ENCODE measurements at regions not wholly inside any gene's neighbourhood (a gene's known extent, or its start where the extent isn't known, plus 50 kb on each side); places are given as distances from the start of the nearest gene placed in this dataset.

DNA sequence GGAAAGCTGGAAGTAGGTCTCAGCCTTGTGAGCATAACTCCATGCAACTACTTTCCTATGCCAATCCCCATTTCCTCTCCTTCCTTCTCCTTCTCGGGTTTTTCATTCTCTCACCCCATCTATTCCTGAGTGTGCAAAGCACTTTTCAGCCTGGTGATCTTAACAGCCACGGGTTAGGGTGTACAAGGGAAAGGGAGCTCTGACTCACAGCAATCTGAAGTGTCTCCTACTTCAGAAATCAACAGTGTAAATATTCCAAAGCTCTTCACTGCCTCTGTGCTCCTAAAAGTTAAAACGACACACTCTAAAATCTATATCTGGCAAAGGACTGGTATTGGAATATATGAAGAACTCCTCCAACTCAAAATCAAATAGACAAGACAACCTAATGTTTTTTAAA, 268.0 kb upstream of the IRX3 start:
- no peak for DNase-seq

DNA sequence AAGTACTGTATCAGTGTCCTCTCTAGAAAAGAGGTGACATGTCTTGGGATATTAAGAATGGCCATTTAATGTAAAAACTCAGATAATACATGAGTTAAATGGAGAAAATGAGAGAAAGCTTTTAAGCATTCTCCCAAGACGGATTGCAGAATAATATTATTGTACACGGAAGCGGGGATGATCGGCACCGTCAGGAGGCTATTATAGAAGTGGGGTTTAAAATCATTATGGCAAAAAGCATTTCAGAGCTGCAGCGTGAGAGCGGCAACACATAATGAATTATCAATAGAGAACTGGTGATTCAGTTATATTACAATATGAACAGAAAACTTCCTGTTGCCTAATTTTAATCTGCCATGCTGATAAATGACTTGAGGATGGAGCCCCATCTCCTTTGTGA, 261.7 kb upstream of the IRX3 start:
- DNase-seq, result no peak

DNA sequence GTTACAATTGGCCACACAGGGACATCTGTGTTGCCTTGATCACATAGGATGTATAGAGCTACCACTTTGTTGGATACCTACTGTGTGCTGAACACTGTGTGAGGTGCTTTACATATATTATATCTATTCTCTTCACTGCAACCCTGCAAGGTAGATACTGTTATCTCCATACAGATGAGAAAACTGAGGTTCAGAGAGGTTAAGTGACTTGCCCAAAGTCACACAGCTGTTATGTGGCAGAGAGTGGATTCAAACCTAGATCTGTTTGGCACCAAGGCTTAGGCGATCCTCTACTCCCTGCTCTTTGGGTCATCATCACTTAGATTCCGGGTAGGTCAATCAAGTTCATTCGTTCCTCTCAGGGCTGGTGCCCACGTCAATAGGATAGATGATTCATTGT, 260.5 kb upstream of the IRX3 start:
- no peak for DNase-seq

DNA sequence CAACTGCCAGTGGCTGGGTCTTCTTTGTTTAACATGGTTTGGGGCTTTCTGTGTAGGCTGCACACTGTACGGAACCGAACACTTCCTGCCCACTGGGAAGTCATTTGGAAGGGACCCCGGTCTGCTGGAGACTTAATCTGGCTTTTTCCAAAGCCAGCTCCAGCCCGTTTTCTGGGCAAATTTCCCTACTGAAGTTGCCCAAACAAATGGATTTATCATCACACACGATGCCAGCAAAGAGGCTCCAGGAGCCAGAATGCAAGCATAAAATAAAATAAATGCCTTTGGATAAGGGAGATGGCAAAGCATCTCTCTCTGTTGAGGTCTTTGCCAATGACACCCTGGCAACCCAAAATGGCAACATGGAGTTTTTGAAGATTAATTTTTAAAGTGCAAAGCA, 259.9 kb upstream of the IRX3 start:
- DNase-seq, result no peak

DNA sequence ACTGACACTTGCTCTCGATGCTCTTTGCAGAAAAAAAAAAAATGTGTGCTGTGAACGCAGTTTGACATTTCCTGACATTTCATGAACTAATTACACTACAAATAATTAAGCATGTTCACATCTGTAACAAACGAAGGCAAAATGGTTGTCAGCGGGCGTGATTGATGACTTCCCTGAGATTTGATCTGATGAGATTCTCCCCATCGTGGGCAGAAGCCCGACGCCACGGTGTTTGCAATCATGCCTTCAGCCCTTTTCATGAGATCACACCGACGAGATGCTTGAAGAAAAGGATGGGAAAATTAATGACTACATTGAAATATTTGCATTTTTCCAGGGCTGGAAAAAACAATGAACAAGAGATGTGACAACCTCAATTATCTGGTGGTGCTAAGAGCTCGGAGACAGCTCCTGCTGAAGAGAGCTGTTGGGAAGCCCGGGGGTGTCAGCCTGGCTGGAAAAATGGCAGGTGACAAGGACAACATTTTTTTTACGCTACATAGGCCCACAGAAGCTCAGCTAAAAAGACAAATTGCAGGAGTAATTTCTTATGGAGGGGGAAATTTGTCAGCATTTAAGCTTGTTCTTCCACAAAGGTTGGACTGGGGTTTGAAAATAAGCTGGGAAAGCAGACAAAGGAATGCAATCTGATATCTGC, 259.4 kb upstream of the IRX3 start:
- no peak for DNase-seq

- no peak for DNase-seq
Measured at GRCh38 chr16:54544553-54545180, 258.1 kb upstream of the IRX3 start.

DNA sequence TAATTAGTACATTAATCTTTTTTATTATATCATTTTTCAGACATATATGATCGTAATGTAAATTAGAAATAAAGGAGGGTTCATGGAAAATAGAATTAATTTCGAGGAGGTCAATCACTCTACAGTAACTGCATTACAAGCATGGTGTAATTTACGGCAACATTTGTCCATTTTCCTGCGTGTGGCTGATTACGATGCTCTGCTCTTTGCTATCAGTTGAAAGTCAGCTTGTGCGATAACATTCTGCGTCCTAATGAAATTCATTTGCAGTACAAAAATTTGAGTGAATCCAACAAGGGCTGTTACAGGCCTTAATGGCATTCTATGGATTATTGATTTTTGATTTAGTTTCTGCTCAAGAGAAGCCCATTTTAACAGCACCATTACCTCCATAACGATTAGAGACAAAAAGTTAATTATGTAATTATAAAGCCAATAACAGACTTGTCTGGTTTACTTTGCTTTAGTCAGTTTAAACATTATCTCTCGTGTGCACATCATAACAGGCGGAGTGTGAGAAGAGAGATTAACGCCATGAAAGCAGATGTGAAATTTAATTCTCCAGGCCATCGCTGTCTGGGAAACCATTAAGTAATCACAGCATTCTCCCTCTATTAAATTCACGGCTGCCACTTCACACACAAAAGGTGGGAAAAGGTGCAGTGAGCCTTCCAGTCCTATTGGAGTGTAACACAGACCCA, 256.4 kb upstream of the IRX3 start:
- no peak for DNase-seq

- DNase-seq, result no peak
Measured at GRCh38 chr16:54540525-54541180, 254.1 kb upstream of the IRX3 start.

DNA sequence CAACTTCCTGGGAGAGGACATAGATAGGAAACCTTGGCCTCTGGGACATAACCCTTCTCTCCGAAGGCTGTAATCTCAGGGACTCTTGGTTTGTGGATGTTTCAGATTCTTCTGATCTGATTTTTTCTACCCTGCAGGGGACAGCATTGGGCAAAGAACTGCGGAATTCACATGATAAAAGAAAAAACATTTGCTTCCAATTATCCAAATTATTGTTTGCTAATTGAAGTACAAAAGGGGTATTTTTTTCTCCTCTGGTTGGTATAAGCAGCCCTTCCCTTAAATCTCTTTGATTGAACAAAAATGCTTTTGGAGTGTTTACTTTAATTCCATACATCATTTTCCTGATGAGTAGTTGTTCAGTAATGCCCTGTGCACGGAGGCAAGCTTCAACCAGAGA, 251.7 kb upstream of the IRX3 start:
- DNase-seq, result no peak

- no peak for DNase-seq
Measured at GRCh38 chr16:54533856-54534490, 247.4 kb upstream of the IRX3 start.

- no peak for DNase-seq
Measured at GRCh38 chr16:54526916-54527315, 240.3 kb upstream of the IRX3 start.

DNA sequence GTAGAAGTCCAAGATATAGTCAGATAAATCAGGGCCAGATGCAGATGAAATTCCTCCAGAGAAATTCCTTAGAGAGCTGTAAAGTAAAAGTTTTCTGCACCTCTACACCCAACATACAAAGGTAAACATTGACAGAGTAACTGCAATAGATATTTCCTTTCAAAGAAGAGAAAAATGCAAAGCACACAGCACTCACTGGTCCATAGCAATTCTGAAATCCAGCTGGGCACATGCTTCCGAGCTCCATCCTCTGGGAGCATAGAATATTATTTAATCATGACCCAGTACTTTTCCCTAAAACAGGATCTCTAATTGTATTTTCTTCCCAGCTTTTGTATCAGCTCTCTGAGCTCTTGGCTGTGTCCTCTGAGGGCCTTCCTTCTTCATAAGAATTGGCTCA, 239.5 kb upstream of the IRX3 start:
- no peak for DNase-seq

DNA sequence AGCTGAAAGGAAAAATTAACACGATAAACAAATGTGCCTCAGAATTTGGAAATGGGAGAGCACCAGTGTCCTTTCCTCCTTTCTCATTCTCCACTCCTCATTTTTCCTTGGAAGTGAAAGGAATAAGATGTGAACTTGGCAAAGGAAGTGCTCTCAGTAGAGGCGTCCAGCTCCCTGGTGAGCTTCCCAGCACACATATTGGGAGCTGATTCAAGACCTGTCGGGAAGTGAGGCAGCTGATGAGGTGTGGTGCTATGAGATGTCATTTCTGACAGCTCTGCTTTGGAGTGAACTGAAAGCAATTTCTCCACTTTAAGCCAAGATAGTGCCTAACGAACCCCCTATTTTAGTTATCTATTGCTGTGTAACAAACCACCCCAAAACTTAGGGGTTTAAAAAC, 238.5 kb upstream of the IRX3 start:
- no peak for DNase-seq

DNA sequence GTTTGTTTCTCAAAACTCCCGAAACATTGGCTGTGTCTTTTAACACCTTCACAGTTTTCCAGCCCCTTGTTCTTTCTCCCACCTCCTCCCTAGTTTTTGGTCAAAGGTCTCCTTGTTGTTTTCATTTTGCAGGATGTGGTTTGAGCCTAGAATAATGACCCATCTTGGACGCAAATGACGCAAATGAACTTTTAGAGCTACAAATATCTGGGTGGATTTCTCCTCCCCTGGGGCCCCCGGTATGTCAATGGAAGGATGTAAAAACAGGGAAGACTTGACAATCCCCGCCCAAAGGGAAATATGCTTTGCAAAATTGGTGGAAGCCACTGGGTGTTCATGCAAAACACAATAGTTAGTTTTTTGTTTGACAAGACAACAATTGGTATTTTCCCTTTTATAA, 236.0 kb upstream of the IRX3 start:
- no peak for DNase-seq

- no peak for DNase-seq
Measured at GRCh38 chr16:54521327-54521726, 234.7 kb upstream of the IRX3 start.

GRCh38 chr16:54519161-54519695, 232.6 kb upstream of the IRX3 start:
- DNase-seq, result no peak

DNA sequence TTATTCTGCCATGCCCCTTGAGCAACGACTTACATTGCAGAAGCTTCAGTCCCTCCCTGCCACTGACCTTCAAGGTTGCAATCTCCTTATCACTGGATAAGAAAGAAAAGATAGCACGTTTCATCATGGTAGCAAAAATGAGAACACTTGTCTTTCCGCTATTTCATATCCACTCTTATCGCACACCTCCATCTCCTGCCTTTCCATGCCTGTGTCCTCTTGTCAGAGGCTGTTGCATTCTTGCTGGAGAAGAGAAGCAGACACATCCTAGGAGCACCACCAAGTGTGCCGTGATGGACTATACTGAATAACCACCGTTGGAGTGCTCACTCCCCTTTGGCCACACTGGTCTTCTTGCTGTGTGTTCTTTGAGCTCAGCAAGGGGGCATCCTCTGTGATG, 230.6 kb upstream of the IRX3 start:
- DNase-seq, result no peak

- no peak for DNase-seq
Measured at GRCh38 chr16:54512467-54512995, 225.9 kb upstream of the IRX3 start.

DNA sequence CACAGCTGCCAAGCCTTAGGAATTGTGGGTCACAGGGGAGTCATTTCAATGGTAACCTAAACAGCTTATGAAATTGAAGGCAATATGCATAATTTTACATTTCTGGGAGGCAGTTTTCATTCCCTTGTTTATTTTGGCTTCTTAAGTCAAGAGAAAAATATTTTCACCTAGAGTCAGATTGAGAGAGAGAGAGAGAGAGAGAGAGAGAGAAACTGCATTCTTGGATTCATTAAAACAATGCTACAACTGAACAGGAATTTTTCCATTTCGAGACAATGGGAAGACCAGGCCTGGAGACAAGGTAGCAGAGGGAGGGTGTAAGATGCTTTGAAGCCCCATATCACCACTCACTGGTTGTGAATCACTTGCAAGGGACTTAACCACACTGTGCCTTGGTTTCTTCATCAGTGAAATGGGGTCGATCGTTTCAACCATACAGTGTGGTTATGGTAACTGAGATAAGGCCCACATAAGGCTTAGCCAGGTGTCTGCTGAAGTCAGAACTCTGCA, 224.7 kb upstream of the IRX3 start:
- DNase-seq, result no peak

DNA sequence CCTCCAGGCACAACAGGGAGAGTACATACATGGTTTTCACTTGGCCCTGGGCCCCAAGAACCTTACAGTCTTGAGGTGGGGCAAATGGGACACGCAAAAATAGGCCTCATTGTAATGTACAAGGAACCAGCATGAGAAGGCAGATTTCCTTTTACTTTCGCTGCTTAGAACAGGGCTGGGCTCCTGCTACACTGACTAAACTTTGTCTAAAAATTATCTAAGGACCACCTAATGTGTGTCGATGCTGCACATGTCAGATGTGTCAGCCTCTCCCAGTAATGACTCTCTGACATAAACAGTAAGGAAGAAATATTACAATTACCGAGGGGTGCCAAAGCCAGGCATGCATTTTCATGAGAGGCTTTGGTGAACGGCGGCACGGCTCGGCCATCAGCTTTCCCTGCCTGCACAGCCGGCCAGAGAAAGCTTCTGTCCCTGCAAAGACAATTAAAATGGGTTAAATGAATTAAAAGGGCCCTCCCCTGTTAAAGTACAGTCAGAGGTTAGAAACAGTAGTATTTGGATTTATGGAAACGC, 224.2 kb upstream of the IRX3 start:
- DNase-seq, result no peak

DNA sequence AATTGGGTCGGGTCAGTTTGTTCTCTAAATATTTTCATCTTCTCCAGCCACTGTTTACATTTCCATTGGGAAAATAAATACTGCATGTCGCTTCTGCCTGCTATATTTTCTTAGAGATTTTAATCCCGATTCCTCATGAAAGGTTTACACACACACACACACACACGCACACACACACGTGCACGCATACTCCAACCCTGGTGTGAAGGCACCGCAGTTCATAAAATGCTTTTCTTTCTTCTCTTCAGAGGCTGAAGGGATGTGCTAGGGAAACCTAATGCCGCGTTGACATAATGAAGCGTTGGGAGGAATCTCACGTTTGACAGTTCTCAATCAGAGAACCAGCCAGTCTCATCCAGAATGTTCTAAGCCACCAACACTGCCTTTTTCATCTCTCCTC, 222.9 kb upstream of the IRX3 start:
- no peak for DNase-seq

- DNase-seq, result no peak
Measured at GRCh38 chr16:54508351-54508750, 221.8 kb upstream of the IRX3 start.

All from NCI-H2081 (cell line).